AG20443 (cell line): ENCODE measurements at regions not wholly inside any gene's neighbourhood (a gene's known extent, or its start where the extent isn't known, plus 50 kb on each side); places are given as distances from the start of the nearest gene placed in this dataset.
A peak's percentile ranks its signal among the peaks of the same experiment; 100 is the strongest.

Experiments
- DNase-seq: peaks from one replicate; pipeline ENCODE4 v3.0.0; 2012; ENCODE audit warnings: low spot score, mixed read lengths

- no peak for DNase-seq
These were observed 169.8 kb downstream of the NOC3L start for GRCh38 chr10:94192974-94193373.

DNA sequence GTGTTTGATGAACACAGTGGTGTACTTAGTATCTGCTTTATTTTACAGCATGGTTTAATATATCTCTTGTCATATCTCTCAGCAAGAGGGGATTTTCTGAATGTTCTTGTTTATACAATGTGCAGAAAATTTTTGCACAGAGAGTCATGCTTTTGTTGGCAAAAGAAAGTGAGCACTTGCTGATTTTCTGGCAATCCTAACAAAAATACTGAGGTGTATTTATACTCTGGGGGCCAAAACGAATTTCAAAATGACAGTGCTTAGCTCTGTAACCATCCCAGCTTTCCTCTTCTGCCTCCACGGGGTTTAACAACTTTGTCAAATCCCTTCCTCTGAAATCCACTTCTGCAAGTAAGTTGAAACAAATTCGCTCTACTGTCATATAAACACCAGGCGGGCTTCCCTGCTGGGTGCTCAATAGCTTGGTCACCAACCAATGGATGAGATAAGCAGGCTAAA, 169.2 kb downstream of the NOC3L start:
- DNase-seq = peak; percentile 18

- DNase-seq = peak; percentile 40
These were observed 168.5 kb downstream of the NOC3L start for GRCh38 chr10:94194256-94194655.

GRCh38 chr10:94197241-94197640, 165.5 kb downstream of the NOC3L start:
- no peak for DNase-seq

DNA sequence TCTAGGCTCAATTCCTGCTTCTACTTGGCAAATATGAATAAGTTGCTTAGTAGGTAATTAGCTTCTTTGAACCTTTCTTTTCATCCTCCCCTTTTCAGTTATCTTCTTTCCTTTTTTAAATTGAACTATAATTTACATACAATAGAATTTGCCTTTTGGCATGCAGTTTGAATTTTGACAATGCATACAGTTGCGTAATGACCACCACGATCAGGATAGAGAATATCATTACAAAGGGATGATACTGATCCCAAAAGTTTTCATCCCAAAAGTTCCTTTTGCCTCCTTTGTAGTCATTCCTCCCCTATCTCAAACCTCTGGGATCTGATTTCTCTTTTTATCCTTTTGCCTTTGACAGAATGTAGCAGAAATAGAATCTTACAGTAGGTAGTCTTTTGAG, 164.4 kb downstream of the NOC3L start:
- no peak for DNase-seq

DNA sequence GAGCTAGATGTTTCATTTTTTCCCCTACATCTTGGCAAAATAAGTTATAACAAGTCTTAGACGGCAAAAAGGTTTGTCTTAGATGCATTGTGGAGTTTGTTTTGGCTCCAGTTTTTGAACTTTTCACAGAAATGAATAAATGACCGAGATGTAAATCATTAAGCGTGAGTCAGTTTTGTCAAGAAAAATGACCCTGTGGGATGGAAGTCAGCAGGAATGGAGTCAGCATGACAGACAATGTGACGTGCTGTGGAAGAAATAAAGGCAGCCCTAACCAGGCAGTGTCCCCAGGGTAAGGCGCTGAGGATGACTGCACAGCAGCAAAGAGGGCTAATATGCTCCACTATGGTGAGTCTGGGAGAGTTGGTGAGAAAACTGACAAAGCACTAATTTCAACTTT, 163.2 kb downstream of the NOC3L start:
- DNase-seq = no peak

DNA sequence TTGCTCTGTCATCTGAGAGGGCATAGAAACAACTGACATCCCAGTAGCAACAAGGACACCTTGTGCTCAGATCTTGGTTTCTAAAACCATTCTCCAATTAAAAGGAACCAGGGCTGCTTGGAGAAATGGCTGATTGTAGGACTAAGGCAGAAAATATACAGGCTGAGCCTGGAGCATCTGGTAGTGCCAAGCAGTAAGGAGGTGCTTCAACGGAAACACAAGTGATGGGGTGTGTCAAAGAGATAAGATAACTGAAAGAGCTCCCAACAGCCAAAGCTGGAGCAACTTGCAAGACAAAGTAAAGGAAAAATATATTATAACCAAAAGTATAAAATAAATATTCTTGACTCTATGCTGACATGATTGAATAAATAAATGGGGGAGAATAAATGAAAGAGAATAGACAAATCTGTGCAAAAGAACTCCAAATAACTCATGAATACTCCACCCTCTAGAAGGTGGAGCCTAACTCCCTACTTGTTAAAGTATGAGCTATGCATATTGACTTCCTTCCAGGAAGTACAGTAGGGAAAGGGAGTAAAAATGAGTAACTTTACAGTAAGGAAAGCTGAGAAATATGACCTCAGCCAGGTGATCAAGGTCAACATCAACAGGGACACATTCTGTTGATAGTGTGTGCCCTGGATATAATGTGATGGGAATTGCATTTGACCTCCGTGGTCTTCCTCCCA, 162.4 kb downstream of the NOC3L start:
- DNase-seq = no peak

DNA sequence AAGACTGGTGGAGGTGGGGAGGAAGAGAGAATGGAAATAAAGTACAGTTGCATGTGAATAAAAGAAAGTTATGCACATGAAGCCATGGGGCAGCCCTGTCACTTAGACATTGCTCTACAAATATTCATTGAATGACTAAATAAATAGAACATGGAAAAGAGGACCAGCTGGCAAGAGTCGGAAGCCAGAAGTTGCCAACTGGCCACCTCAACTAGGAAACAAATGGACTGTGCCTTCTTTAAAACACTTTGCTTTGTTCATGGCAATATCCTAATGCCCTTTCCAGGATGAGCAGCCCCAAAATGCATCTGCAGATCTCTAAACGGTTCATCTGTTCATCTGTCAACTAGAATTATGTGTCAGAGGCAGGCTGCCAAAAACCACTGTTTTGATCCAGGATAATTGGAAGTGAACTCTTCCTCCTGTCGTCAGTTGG, 157.3 kb downstream of the NOC3L start:
- DNase-seq = peak; percentile 22

DNA sequence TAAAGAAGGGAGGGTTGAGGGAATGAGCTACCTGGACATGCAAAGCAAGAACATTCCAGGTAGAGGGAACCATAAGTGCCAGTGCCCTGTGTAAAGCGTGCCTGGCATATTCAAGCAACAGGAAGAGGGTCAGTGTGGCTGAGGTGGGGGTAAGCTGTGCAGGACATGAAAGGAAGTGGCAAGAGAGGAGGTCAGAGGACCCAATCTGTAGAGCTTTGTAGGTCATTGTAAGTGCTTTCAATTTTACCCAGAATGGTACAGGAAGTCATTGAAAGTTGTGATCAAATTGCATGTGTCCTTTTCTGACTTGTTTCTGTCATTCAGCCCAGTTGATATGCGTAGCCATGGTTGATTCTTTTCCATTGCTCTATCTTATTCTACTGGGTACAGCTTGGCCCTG, 156.6 kb downstream of the NOC3L start:
- DNase-seq = no peak

- no peak for DNase-seq
These were observed 154.4 kb downstream of the NOC3L start for GRCh38 chr10:94208315-94208714.

- no peak for DNase-seq
These were observed 152.1 kb downstream of the NOC3L start for GRCh38 chr10:94210440-94211168.

DNA sequence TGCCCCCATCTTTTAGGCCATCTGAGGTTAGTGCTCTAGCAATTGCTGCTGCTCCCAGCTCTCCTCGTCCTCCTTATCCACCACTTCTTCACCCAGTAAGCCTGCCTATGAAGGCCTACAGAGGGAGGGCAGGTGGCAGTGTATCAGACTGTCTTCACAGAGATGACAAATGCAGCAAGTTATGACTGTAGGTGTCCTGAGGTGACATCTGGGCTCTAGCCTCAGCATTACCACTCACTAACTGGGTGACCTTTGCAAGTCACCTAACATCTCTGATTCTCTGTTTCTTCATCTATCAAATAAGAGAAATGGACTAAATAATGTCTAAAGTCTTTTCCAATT, 151.6 kb downstream of the NOC3L start:
- DNase-seq = no peak

GRCh38 chr10:94213001-94213530, 149.7 kb downstream of the NOC3L start:
- peak; percentile 30 for DNase-seq

DNA sequence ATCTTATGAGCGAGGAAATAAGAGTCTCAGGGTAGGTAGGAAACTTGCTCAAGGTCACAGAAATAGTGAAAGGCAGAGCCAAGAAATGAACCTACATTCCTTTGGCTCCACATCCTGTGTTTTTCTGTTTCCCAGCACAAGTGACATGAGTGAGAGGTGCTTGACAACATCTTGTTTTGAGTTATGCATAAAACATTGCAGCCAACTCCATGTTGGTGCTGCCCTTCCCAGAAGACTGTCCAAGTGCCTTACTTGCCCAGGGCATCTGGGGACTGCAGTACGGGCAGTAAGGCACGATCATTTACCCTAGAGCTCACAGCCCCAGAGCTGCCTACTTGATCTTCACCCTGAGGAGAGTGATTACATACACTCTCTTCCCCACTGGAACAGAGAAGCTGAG, 148.8 kb downstream of the NOC3L start:
- no peak for DNase-seq

- DNase-seq = no peak
These were observed 148.3 kb downstream of the NOC3L start for GRCh38 chr10:94214481-94214893.

DNA sequence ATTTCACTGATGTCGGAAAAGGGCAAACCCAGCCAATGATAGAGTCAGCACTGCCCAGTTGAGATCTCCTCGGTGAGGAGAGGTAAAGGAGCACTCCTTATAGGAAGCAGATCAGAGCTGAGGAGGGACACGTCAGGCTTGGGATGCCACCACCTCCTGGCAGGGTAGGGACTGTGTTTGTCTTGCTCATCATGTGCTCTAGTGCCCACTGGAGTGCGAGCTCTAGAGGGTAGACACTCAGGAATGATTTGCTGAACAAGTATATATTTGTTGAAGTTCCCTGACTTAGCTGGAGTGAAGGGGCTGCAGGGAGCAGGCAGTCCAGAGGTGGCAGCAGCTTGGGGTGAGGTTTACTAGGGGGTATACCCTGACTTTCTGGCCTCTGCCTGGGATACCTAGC, 146.5 kb downstream of the NOC3L start:
- no peak for DNase-seq

GRCh38 chr10:94217411-94217810, 145.3 kb downstream of the NOC3L start:
- no peak for DNase-seq

DNA sequence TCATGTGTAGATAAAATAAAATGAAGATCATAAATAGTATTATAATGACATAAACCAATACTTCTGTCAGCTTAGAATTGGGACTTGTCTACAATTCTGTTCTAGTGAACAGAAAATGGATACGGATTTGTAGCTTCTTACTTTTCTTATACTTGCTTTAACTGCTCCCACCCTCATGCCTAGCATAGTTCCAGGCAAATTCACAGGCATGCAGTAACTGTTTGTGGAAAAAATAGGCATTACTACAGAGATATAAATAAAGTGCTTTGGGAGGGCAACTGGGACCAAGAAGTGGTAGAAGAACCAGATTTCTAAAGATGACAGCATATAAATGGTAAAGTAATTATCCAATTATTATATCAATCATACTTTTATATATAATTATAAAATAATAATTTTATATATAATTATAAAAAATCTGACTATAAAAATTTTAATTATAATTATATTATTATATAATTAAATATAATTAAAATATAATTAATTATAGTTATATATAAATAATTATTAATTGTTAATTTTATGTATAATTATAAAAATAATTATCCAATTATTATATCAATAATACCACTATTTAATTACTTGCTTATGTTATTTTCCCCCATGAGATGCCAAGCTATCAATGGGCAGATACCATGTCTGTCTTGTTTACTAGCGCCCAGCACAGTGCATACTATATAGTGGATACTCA, 144.1 kb downstream of the NOC3L start:
- DNase-seq = peak; percentile 50

DNA sequence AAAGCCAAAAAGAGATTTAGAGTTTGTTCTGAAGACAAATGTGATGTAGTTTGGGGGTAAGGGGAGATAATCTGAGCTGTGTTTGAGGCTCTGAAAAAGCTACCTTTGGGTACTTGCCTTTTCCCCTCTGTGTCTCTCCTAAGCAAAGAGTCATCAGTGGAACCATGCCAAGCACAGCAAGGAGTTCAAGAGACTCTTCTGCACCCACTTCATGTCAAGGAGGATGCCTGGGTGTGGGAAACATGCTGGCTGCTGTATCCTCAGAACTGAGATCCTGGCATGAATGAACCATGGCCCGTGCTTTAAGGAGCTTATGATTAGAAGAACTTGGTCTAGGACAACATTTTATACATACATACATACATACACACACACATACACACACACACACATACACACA, 142.9 kb downstream of the NOC3L start:
- DNase-seq = no peak

DNA sequence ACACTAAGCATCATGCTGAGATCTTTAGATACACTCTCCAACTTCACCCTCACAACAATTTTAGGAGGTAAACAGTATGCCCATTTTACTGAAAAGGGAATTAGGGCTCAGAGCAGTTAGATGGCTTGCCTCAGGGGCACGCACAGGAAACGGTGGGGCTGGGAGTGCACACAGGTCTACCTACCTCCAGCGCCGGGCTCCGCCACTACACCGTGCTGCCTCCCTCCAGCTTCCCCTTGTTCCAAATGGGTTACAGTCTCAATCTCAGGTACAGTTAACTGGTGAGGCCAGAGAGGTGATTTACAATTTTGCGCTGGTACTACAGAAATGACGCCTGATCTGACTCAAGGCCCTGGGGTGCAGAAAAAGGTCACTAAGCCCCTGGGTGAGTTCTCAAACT, 142.0 kb downstream of the NOC3L start:
- DNase-seq = no peak

GRCh38 chr10:94223702-94224370, 138.9 kb downstream of the NOC3L start:
- DNase-seq = peak; percentile 20

DNA sequence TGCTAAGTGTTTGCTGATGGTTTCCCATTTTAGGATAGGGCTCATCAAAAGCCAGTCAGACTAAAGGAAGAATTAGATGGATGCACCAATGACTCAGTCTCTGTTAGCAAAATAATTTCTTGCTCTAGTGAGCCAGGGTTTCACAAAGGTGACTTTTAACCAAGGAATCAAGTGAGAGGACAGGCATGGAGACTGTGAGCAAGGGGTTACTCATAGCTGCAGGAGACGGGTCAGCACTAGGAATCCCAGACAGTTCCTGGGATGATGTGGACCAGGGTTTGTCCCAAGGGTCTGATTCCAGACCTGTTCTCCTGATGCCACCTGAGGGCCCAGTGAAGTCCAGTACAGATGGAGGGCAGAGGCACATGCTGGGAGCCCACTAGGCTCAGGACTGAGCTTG, 138.1 kb downstream of the NOC3L start:
- peak; percentile 40 for DNase-seq
